Parathyroid adenoma (tissue), 2 donors: ENCODE measurements at regions not wholly inside any gene's neighbourhood (a gene's known extent, or its start where the extent isn't known, plus 50 kb on each side); places are given as distances from the start of the nearest gene placed in this dataset.

ENCODE experiments used
- H2AFZ ChIP-seq: fragments of 300-600 bp; sonication (generic); one replicate; pipeline ENCODE4 v1.7.0; 2017; ENCODE audit warnings: antibody characterized with exemption, mild to moderate bottlenecking
- H3K27ac ChIP-seq: fragments of 300-600 bp; sonication (generic); one replicate; pipeline ENCODE4 v1.7.0; 2017
- H3K27me3 ChIP-seq: fragments of 300-600 bp; sonication (generic); one replicate; pipeline ENCODE4 v1.7.0; 2017; ENCODE audit warnings: low read length; ENCODE audit not compliant: control insufficient read depth, insufficient read depth
- H3K36me3 ChIP-seq: fragments of 300-600 bp; sonication (generic); one replicate; pipeline ENCODE4 v1.7.0; 2017; ENCODE audit warnings: low read length; ENCODE audit not compliant: control insufficient read depth, insufficient read depth
- H3K4me1 ChIP-seq: fragments of 300-600 bp; sonication (generic); one replicate; pipeline ENCODE4 v1.7.0; 2017; ENCODE audit warnings: control low read depth
- H3K4me2 ChIP-seq: fragments of 300-600 bp; sonication (generic); one replicate; pipeline ENCODE4 v1.7.0; 2017; ENCODE audit warnings: low read length
- H3K4me3 ChIP-seq: fragments of 300-600 bp; sonication (generic); one replicate; pipeline ENCODE4 v1.7.0; 2017; ENCODE audit warnings: low read depth, low read length
- H3K79me2 ChIP-seq: fragments of 300-600 bp; sonication (generic); one replicate; pipeline ENCODE4 v1.7.0; 2017; ENCODE audit warnings: control low read depth
- H3K9ac ChIP-seq: fragments of 300-600 bp; sonication (generic); one replicate; pipeline ENCODE4 v1.7.0; 2017; ENCODE audit warnings: mild to moderate bottlenecking
- H3K9me3 ChIP-seq: fragments of 300-600 bp; sonication (generic); one replicate; pipeline ENCODE4 v1.7.0; 2017; ENCODE audit warnings: low read length; ENCODE audit not compliant: control insufficient read depth
- TF ChIP-seq, protein P1 (sequence below): fragments of 300-600 bp; sonication (generic); IDR thresholded peaks from one replicate; pipeline ENCODE4 v1.7.0; 2017; ENCODE audit warnings: antibody characterized with exemption, mild to moderate bottlenecking
- donor health status: primary hyperparathyroidism.

DNA sequence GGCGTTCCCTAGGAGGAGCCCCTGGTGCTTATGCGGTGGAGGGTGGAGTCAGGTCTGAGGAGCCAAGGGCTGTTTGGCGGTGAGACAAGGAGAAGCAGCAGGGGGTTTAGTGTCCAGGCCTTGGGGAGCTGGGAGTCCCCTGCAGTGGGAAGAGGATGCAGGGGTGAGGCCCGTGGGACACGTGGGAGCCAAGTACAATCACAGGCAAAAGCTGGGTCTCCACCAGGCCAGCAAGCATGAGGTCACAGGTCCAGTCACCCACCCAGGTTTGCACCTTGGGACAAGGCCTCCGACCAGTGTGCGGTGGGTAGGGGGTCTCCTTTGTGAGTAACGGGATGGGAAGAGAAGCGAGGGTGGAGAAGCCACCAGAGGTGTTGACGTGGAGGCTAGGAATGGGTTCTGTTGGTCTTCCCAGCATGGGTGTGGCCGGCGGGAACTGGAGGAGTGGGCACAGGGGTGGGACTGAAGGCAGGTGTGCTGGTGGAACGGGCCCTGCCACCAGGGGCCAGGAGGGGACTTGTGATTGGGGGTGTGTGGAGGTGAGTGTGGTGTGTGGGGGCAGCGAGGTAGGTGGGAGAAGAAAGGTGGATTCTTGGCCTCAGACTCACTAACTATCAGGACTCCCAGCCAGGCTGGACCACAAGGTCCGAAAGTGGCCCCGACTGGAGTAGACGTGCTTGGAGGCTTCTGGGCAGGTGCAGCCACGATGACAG, 953.6 kb downstream of the TBC1D22A start:
- TF ChIP-seq, protein P1, sequence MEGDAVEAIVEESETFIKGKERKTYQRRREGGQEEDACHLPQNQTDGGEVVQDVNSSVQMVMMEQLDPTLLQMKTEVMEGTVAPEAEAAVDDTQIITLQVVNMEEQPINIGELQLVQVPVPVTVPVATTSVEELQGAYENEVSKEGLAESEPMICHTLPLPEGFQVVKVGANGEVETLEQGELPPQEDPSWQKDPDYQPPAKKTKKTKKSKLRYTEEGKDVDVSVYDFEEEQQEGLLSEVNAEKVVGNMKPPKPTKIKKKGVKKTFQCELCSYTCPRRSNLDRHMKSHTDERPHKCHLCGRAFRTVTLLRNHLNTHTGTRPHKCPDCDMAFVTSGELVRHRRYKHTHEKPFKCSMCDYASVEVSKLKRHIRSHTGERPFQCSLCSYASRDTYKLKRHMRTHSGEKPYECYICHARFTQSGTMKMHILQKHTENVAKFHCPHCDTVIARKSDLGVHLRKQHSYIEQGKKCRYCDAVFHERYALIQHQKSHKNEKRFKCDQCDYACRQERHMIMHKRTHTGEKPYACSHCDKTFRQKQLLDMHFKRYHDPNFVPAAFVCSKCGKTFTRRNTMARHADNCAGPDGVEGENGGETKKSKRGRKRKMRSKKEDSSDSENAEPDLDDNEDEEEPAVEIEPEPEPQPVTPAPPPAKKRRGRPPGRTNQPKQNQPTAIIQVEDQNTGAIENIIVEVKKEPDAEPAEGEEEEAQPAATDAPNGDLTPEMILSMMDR = no peak
- Histone ChIP-seq H3K27me3 (no peaks in the 10 kb centered on the region), H3K9me3 (no peaks in the 10 kb centered on the region)

DNA sequence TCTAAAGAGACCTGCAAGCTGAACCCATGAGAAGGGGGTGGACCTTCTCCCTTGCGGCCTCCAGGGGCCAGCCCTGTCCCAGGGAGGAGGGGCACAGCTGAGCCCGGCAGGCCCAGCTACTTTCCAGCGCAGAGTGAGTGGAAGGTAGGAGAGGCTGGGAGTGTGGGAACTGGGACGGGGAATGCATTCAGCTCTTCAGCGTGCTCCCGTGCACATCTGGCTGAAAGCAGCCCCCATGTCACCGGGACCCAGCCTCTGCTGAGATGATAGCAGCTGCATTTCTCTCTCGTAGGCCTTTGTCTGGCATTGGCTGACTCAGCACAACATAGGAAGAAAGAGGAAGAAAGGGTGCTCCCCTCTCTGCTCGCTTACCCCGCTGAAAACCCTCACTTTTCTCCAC, 951.5 kb downstream of the TBC1D22A start:
- no peaks in the 10 kb centered on the region for H3K9me3 ChIP-seq
- TF ChIP-seq, protein P1 = no peak

More for the DNA sequence above, 953.6 kb downstream of the TBC1D22A start:
- no peak overlapping the region for H3K27ac ChIP-seq
- H3K79me2 ChIP-seq = no peaks in the 10 kb centered on the region
- no peak overlapping the region for H3K4me2 ChIP-seq
- H3K4me1 ChIP-seq = no peaks in the 10 kb centered on the region
- no peak overlapping the region for H2AFZ ChIP-seq
- no peak overlapping the region for H3K9ac ChIP-seq
- no peaks in the 10 kb centered on the region for H3K36me3 ChIP-seq
- no peak overlapping the region for H3K4me3 ChIP-seq

DNA sequence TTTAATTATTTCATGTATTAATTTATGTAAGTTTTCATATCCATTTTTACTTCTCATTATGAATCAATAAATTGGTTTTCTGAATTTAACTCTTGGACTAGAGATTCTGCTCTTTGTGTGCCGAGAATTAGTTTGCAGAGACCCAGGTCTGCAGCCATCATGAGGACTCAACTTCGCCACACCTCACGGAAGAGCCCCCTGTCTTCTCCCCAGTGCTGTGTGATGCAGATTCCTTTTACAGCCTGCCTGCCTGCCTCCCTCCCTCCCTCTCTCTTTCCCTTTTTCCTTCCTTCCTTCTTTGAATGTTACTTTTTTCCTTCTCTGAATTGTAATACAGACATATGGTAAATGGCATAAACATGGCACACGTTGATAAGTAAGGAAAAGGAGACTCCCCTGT, 947.7 kb downstream of the TBC1D22A start:
- H3K9ac ChIP-seq = no peak overlapping the region
- TF ChIP-seq, protein P1 = no peak
- no peaks in the 10 kb centered on the region for H3K4me1 ChIP-seq
- H3K36me3 ChIP-seq = no peaks in the 10 kb centered on the region
- no peak overlapping the region for H3K4me3 ChIP-seq
- no peak overlapping the region for H2AFZ ChIP-seq
- no peaks in the 10 kb centered on the region for H3K27me3 ChIP-seq
- no peaks in the 10 kb centered on the region for H3K9me3 ChIP-seq
- no peaks in the 10 kb centered on the region for H3K79me2 ChIP-seq
- no peak overlapping the region for H3K27ac ChIP-seq
- H3K4me2 ChIP-seq = no peak overlapping the region

More for the DNA sequence above, 951.5 kb downstream of the TBC1D22A start:
- Histone ChIP-seq H3K4me1 (no peaks in the 10 kb centered on the region), H3K36me3 (no peaks in the 10 kb centered on the region), H3K4me2 (no peak overlapping the region), H3K4me3 (no peak overlapping the region), H3K27ac (no peak overlapping the region), H3K9ac (no peak overlapping the region), H2AFZ (no peak overlapping the region), H3K27me3 (no peaks in the 10 kb centered on the region), H3K79me2 (no peaks in the 10 kb centered on the region)

DNA sequence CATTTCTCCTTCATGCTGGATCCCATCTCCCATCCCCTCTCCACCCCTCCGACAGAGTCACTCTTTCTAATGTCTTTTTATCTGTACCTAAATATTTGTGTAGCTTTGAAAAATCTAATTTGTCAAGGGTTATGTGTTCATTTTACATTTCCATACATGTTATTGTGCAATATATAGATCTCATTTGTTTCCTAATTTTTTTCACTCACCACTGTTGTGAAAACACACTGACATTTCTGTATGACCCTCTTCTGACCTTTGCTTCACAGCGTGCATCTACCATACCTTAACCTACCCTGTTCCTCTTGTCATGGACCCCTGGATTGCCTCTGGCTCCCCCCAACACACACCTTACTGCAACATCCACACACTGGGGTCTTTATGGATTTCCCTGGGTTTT, 942.9 kb downstream of the TBC1D22A start:
- H3K9me3 ChIP-seq = no peaks in the 10 kb centered on the region
- no peak overlapping the region for H3K4me3 ChIP-seq
- TF ChIP-seq, protein P1 = no peak
- H2AFZ ChIP-seq = no peak overlapping the region
- no peak overlapping the region for H3K4me2 ChIP-seq
- H3K4me1 ChIP-seq = no peaks in the 10 kb centered on the region
- H3K27me3 ChIP-seq = no peaks in the 10 kb centered on the region
- no peaks in the 10 kb centered on the region for H3K36me3 ChIP-seq
- H3K79me2 ChIP-seq = no peaks in the 10 kb centered on the region
- H3K27ac ChIP-seq = no peak overlapping the region
- H3K9ac ChIP-seq = no peak overlapping the region

DNA sequence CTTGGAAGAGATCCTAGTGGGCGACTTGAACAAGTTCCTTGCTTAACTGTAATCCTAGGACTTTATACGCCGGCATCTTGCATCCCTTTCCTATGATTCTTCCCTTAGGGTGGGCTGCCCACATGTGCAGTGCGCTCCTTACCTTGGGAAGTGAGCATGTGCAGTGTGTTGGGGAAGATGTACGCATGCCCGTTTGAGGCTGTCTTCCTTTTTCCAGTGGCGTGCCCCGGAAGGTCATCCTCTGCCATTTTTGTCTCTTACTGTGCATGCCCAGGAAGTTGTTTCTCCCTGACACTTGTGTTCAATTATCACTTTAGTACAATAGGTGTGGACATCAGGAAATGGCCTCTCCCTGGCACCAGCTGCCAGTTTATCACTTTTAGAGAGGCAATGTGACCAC, 936.5 kb downstream of the TBC1D22A start:
- H3K4me3 ChIP-seq = no peak overlapping the region
- H3K36me3 ChIP-seq = no peaks in the 10 kb centered on the region
- no peaks in the 10 kb centered on the region for H3K27me3 ChIP-seq
- TF ChIP-seq, protein P1 = no peak
- no peaks in the 10 kb centered on the region for H3K79me2 ChIP-seq
- H3K4me2 ChIP-seq = no peak overlapping the region
- H2AFZ ChIP-seq = no peak overlapping the region
- H3K4me1 ChIP-seq = no peaks in the 10 kb centered on the region
- H3K9ac ChIP-seq = no peak overlapping the region
- H3K9me3 ChIP-seq = no peaks in the 10 kb centered on the region
- no peak overlapping the region for H3K27ac ChIP-seq
